ENCODE measurements at regions not wholly inside any gene's neighbourhood (a gene's known extent, or its start where the extent isn't known, plus 50 kb on each side); places are given as distances from the start of the nearest gene placed in this dataset.

DNA sequence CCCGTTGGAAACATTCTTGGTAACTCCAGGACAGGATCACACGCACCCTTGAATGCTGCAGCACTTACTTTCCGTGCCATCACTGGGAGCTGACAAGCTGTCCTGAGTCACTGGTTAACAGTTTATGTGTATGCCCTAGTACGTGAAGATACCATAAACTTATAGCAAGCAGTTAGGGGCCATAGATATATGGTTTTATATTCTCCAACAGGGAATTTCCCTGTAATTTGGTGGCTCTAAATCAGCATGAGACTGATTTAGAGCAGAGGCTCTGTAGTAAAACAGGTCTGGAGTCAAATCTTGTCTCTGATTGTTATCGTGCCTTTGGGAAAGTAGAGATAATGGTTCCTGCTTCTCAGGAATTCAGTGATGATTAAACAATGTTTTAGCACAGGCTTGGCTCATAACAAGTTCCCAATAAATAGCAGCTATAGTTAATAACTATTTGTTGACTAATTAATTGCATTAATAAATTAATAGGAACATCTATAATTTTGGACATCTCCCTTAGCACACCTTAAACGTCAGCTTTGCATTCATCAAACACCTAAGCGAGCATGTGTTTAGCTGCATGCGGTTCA, 215.2 kb downstream of the VAPA start:
- TF ChIP-seq EZH2phosphoT487 (IDR thresholded peaks at IDR 0.05; ENCODE audit: insufficient read depth, low read depth), result no peak
- TF ChIP-seq EZH2 (IDR thresholded peaks at IDR 0.05; ENCODE audit: insufficient read depth, poor library complexity, severe bottlenecking), result no peak

All from GM23248 (cell line).